GM19455 (cell line): ENCODE measurements at regions not wholly inside any gene's neighbourhood (a gene's known extent, or its start where the extent isn't known, plus 50 kb on each side); places are given as distances from the start of the nearest gene placed in this dataset.
"Not testable (repeated sequence)": the region's sequence is repeated elsewhere in the genome, so short reads cannot be mapped to it uniquely, and the experiment has no call there.

Source experiments
- ATAC-seq: cut with Tn5 transposase; IDR thresholded peaks from one replicate; pipeline ENCODE4 v1.9.1; 2021; ENCODE audit not compliant: unreplicated experiment

- no peak for ATAC-seq
Observed at GRCh38 chr6:6970851-6971250, 136.9 kb upstream of the RREB1 start.

GRCh38 chr6:6971369-6971768 lies 136.4 kb upstream of the RREB1 start:
- no peak for ATAC-seq

- ATAC-seq: no peak
Observed at GRCh38 chr6:6972456-6972855, 135.3 kb upstream of the RREB1 start.

- no peak for ATAC-seq
Observed at GRCh38 chr6:6973721-6974120, 134.0 kb upstream of the RREB1 start.

GRCh38 chr6:6975459-6976111 lies 132.2 kb upstream of the RREB1 start:
- no peak for ATAC-seq

- no peak for ATAC-seq
Observed at GRCh38 chr6:6976193-6976592, 131.6 kb upstream of the RREB1 start.

- ATAC-seq: no peak
Observed at GRCh38 chr6:6978731-6979130, 129.0 kb upstream of the RREB1 start.

GRCh38 chr6:6980999-6981597 lies 126.7 kb upstream of the RREB1 start:
- no peak for ATAC-seq

- no peak for ATAC-seq
Observed at GRCh38 chr6:6981681-6982322, 126.0 kb upstream of the RREB1 start.

GRCh38 chr6:6982663-6983062 lies 125.1 kb upstream of the RREB1 start:
- ATAC-seq: no peak

- ATAC-seq: no peak
Observed at GRCh38 chr6:6984585-6985366, 123.0 kb upstream of the RREB1 start.

- ATAC-seq: no peak
Observed at GRCh38 chr6:6986344-6986743, 121.4 kb upstream of the RREB1 start.

- no peak for ATAC-seq
Observed at GRCh38 chr6:6987749-6988148, 120.0 kb upstream of the RREB1 start.

- not testable (repeated sequence) for ATAC-seq
Observed at GRCh38 chr6:6990059-6990458, 117.7 kb upstream of the RREB1 start.

GRCh38 chr6:6993503-6994237 lies 114.1 kb upstream of the RREB1 start:
- ATAC-seq: no peak

- ATAC-seq: no peak
Observed at GRCh38 chr6:6994796-6995195, 113.0 kb upstream of the RREB1 start.

- ATAC-seq: no peak
Observed at GRCh38 chr6:6995328-6995727, 112.4 kb upstream of the RREB1 start.

GRCh38 chr6:6996124-6996523 lies 111.6 kb upstream of the RREB1 start:
- ATAC-seq: no peak

GRCh38 chr6:6997263-6998193 lies 110.2 kb upstream of the RREB1 start:
- ATAC-seq: no peak

GRCh38 chr6:6998194-6998569 lies 109.6 kb upstream of the RREB1 start:
- ATAC-seq: no peak
